GM12874 (cell line): ENCODE measurements at regions not wholly inside any gene's neighbourhood (a gene's known extent, or its start where the extent isn't known, plus 50 kb on each side); places are given as distances from the start of the nearest gene placed in this dataset.

Source experiments
- CTCF ChIP-seq: IDR thresholded peaks from 2 replicates; pipeline ENCODE4 v1.5.1; 2011; ENCODE audit warnings: low read depth, mild to moderate bottlenecking, control low read depth, low read length, moderate library complexity; ENCODE audit not compliant: insufficient read depth

GRCh38 chr9:113798062-113799030 is 77.8 kb upstream of the ZNF618 start:
- TF ChIP-seq CTCF: no peak

- no peak for TF ChIP-seq CTCF
These were observed 75.8 kb upstream of the ZNF618 start for GRCh38 chr9:113800276-113800675.

GRCh38 chr9:113803811-113804589 is 72.1 kb upstream of the ZNF618 start:
- no peak for TF ChIP-seq CTCF

GRCh38 chr9:113805486-113806132 is 70.5 kb upstream of the ZNF618 start:
- no peak for TF ChIP-seq CTCF

GRCh38 chr9:113807173-113808061 is 68.7 kb upstream of the ZNF618 start:
- peak; percentile 83 for TF ChIP-seq CTCF

- TF ChIP-seq CTCF: no peak
These were observed 67.4 kb upstream of the ZNF618 start for GRCh38 chr9:113808391-113809358.
